ENCODE measurements at regions not wholly inside any gene's neighbourhood (a gene's known extent, or its start where the extent isn't known, plus 50 kb on each side); places are given as distances from the start of the nearest gene placed in this dataset.

DNA sequence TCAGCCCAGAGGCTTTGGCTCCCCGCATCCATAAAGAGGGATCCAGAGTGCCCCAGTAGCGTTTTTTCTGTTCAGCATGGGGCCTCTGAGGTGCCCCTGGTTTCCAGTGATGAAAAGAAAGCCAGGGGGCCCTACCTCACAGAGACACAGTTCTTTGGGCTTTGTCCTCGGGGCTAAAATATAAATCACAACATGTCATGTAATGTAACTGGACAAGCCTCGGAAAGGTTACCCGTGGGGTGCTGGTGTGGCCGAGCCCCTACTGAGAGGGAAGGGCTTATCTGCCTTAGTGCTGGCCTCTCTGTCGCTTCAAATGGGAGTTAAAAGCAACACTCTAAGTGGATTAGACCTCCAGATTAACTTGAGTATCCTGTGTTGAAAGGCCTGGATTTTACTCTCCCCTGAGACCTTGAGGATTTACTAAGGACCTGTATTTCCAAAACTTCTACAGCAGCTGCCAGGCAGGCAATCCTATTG is 251.6 kb upstream of the APCDD1 start:
- TF ChIP-seq, protein P1, sequence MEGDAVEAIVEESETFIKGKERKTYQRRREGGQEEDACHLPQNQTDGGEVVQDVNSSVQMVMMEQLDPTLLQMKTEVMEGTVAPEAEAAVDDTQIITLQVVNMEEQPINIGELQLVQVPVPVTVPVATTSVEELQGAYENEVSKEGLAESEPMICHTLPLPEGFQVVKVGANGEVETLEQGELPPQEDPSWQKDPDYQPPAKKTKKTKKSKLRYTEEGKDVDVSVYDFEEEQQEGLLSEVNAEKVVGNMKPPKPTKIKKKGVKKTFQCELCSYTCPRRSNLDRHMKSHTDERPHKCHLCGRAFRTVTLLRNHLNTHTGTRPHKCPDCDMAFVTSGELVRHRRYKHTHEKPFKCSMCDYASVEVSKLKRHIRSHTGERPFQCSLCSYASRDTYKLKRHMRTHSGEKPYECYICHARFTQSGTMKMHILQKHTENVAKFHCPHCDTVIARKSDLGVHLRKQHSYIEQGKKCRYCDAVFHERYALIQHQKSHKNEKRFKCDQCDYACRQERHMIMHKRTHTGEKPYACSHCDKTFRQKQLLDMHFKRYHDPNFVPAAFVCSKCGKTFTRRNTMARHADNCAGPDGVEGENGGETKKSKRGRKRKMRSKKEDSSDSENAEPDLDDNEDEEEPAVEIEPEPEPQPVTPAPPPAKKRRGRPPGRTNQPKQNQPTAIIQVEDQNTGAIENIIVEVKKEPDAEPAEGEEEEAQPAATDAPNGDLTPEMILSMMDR (conservative IDR thresholded peaks at IDR 0.05): no peak
- TF ChIP-seq EZH2 (IDR thresholded peaks at IDR 0.05; ENCODE audit: low read depth): no peak
